HG02840 (cell line): ENCODE measurements at regions not wholly inside any gene's neighbourhood (a gene's known extent, or its start where the extent isn't known, plus 50 kb on each side); places are given as distances from the start of the nearest gene placed in this dataset.
A peak's percentile ranks its signal among the peaks of the same experiment; 100 is the strongest.

Experiments
- ATAC-seq: cut with Tn5 transposase; IDR thresholded peaks from one replicate; pipeline ENCODE4 v1.9.1; 2021; ENCODE audit warnings: mild to moderate bottlenecking, moderate library complexity, moderate number of reproducible peaks; ENCODE audit not compliant: unreplicated experiment, low FRiP score

DNA sequence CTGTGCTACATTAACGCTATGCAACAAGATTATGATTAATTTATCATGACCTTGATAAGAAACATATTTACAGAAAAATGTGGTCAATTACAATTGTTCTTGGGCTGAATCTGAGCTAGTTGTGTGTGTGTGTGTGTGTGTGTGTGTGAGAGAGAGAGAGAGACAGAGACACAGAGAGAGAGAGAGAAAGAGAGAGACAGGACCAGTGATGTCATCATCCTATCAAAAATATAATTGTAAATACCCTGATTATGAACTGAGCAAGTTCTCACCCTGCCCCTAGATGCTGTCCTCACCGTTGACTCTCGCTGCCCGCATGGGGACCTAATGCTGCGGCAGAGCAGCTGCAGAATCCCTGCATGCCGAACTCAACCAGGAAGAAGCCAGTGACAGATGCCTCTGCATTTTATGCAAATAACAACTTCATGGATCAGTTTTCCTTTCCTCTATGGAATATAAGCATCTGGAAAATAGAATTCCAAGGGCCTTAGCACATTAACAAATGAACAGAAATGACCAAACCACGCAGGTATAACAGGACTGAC is 512.5 kb downstream of the PLCL1 start:
- ATAC-seq: no peak

DNA sequence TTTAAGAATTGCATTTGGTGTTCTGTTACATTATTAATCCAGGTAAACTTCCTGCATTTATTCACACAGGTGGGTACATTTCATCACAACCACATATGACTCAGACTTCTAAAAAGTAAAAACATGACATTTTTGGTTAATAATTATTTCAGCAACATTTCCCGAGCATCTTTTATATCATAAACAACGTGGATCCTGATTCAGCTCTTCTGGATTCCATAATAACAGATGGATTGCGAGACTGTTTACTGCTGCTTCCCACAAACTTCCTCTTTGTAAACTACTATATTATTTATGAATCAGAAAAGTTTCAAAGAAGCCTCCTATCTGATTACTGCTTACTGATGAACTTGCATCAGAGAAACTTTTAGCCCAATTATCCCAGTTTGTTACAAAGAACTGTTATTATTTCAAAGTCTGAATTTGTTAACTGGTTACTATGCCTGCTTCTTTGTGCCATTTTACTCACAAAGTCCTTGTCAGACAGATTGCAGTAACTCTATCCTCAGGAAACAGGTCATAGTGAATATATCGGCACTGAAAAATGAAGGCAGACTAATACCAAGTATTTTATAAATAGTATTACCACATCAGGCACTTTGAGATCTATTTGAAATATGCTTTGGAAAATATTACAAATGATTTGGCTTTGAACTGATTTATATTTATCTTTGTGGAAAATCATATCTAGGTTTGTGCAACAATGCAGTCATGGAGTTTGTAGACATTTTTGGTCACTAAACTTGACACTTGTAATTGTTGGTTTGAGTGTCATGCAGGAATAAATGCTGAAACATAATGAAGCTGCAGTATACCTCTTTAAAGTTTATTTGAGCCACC is 511.6 kb downstream of the PLCL1 start:
- no peak for ATAC-seq

DNA sequence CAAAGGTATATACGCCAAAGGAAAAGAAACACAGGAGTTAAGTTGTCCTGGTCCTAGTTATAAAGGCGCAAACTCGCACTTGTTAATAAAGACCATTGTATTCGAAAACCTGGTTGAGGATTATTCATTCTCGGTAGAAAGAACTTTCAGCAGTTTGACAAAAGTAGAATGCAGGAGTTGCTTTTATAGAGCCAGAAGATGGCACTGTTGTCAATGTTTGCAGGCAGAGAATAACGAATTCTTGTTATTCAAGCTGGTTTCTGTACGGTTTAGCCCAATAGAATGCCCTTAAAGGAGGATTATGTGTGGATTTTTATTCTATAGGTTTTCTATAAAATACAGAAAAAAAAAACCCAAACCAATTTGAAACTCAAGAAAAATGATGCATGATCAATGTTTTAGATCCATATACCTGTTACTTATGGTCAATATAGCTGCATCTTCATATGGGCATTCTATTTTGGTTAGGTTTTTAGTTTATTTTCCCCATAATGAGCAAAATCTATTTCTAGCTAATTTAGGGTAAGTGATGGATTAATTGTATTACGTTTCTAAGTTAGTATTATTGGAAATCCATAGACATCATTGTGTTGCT is 510.3 kb downstream of the PLCL1 start:
- no peak for ATAC-seq

DNA sequence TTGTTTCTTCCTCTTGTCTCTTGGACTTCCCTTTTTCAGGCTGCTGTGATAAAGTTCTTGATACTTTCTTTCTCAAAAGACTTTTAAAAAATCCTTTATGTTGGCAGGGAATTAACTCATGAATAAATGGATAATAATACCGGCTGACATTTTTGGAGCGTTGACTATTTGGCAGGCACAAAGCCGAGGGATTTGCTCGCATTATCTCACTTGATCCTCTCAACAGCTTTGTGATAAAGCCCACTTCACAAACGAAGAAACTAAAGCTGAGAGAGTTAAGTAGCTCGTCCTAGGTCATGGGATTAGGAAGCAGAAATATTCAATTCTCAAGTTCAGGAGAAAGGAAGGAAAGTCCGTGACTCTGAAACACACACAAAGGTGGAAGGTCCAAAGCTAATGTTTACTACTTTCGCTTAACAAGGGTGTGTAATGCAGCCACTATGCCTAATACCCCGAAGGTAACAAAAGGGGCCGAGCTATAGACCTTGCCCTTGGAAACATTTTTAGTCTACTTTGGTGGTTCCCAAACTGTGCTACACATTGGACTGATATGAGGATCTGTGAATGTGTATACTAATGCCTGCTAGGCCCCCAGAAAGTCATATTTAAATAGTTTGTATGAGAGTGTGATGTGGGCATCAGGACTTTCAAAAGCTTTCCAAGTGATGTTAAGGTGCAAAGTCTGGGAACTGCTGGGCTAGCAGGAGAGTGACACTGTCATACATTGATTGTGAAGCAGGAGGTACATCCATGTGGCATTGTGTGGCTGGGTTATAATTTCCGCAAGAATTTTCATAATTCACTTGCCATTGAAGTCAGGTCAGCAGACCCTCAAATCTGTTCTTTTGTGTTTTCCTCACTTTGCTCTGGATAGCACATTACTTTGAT is 508.4 kb downstream of the PLCL1 start:
- no peak for ATAC-seq

DNA sequence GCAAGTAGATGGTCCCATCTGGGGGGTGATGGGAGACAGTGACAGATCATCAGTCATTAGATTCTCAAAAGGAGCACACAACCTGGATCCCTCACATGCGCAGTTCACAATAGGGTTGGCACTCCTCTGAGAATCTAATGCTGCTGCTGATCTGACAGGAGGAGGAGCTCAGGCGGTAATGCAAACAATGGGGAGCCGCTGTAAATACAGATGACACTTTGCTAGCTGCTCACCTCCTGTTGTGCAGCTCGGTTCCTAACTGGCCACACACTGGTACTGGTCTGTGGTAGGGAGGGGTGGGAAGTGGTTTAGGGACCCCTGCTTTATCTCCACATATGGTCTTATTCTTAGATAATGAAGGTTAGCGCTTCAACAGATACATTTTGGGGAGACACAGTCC is 506.6 kb downstream of the PLCL1 start:
- no peak for ATAC-seq

DNA sequence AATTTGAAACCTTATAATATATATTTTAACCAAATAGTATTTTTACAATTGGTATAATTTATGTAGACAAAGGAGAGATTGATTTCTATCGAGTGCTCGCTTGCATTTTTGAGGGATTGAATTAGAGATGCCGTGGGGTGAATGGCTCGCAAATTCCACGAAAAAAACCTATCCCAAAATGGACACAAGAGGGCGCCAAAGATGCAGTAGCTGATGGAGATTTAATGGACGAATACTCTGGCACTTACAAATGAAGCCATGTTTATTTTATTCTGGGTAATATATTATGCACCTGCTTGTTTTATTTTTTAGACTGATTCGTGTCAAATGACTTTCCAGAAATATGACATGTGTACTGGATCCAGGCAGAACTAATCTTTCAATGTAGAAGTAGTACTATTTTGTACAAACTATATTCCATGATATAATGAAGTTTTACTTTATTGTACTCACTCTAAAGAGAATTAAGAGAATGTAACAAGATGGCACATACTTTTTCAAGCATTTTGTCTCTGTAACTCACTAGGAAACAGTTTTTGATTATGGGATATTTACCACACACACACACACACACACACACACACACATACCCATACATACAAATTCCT is 505.4 kb downstream of the PLCL1 start:
- ATAC-seq: peak; percentile 67

DNA sequence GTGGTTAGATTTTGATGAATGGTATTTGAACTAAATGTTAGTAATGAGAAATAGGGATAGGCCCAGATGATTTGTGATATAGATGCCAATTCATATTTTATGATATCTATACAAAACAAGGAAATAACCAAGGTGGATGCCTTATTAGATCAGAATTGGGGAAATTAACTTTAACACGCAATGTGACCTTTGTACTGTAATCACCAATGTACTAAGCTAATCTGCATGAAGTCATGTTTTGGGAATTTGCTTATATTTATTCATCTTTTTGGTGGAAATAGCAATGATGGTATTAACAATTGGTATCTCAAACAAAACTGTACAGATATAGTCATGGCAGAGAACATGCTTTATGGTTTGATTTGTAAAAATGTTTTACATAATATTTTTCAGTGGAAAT is 504.7 kb downstream of the PLCL1 start:
- ATAC-seq: no peak

DNA sequence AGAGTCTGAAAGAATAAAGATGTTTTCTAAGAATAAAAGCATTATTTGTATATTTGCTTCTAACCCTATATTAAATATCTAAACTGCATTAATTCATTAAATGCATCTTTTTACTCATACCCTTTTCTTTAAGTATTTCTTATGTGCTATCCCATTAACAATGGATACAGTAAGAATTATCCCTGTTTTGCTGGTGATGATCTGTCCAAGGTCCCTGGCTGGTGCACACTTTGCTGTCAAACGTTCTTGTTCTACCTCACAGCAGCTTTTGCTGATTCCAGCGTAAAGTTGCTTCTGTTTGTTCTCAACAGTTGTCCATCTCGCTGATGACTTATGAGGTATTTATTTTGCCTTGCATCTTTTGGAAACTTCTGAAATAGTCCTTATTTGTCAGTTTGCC is 504.0 kb downstream of the PLCL1 start:
- no peak for ATAC-seq

DNA sequence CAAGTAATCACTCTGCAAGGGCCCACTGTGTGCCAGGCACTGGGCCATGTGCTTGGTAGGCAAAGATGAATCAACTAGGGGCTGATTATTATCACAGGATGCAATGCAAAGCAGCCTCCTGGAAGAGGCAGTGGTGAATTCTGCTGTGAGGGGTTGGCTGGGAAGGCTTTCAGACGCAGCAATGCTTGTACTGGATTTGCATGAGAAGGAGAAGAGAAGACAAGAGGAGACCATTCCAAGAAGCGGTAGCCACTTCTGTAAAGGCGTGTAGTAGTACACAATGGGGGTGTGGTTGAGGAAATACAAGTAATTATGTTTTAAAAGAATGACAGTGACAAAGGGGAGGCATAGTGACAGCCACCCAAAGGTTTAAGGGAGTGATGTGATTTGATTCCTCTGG is 502.7 kb downstream of the PLCL1 start:
- no peak for ATAC-seq

DNA sequence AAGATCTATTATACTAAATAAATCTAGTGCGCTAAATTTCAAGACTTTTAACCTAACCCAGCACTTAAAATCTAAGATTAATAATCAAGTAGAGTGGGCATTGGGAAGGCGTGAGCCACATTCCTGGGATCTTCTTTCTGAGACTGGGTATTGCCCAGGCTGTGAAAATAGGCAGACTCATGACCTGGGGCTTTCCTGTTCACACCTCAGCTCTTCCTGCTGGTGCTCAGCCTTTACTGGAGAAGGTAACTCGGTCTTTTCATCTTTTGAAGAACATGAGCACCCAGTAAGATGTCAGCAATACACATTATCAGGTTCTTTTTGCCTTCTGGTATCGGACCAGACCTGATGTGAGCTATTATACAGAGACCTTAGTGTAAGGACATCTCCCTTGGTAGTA is 500.5 kb downstream of the PLCL1 start:
- no peak for ATAC-seq

DNA sequence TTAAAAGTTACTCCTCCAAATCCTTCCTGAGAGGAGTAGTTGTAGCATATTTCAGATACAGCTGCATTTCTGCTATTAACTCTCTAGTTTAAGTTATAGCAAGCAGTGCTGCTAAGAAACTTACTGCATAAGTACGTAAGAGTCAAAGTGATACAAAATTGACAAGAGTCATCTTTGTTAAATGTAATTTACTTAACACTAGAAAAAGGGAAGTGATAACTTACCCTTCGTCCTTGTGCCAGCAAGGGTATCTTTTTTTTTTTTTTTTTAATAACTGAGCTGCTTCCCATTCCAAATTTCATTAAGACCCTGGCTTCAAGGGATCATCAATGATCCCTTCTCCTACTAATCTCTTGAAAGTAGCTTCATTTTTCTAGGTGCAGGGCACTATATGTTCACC is 493.0 kb downstream of the PLCL1 start:
- no peak for ATAC-seq

DNA sequence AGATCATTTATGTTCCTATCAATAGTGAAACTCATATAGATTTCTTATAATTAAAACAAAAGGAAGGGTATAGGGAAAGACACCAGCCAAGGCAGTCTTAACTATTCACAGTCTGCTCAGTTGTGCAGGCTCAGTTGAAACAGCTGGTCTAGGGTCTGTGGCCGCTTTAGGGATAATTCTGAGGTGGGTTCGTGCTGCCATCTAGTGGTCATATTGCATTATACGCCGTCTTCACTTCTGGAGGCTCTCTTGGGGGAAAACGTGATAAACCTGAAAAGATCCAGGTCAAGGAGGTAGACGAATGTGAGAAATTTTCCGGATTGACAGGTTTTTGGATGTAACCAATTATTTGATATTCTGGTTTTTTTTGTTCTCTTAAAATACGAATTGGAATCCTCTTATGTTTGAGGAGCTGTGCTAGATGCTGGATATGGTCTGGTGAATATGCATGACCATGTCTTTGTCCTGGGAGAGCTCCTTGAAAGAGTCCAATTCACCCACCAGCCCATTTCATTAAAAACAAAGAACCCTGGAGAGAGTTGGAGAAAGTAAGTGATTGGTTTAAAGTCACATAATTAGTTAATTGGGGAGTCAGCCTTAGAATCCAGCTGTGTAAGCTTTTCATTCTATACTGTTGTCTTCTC is 492.4 kb downstream of the PLCL1 start:
- ATAC-seq: peak; percentile 79

DNA sequence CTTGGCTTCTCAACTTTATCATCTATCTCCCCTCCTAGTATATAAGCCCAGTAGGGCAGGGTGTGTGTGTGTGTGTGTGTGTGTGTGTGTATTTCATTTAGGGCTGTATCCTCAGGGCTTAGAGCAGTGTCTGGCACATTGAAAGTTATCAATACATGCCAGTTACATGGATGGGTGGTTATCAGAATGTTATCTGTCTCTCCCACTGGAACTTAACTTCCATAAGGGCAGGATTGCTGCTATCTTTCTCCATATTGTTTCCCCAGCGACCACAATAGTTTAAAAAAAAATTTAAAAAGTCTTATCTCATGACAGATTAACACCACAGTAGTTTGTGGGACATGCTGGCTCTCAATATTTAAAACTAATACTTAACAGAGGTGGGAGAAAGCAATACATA is 488.9 kb downstream of the PLCL1 start:
- ATAC-seq: no peak

DNA sequence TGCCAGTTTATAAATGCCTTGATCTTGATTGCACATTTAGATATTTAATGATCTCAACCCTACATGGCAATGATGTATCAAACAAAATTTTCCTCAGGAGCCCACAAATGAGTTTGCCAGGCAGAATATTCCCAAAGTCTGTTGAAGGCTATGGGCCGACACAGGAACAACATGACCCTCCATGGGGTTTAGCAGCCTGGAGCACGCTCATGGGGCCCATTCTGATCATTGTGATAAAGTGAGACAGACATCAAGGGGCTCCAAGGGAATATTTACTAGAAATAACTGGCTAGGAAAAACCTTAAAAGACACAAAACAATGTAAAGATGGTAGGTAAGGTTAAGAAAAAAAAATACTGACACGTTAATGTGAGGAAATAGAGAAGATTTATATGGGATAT is 485.4 kb downstream of the PLCL1 start:
- ATAC-seq: no peak

DNA sequence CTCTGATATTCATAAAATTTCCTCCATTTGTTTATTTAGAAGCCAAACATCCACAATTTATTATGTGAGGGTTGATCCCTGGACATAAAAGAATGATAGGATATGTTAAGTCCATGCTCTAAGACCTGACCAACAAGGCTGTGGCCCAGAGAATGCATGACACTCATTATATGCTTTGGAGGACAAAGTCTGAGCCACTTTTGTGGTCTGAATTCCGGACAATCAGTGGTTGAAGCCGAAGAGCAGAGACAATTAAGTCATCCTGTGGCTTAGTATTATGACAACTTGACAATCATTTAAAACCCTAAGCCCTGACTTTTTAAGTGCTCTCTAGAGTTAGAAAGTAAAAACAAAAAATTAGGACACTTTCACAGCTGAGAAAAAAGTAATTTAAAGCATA is 483.3 kb downstream of the PLCL1 start:
- no peak for ATAC-seq

DNA sequence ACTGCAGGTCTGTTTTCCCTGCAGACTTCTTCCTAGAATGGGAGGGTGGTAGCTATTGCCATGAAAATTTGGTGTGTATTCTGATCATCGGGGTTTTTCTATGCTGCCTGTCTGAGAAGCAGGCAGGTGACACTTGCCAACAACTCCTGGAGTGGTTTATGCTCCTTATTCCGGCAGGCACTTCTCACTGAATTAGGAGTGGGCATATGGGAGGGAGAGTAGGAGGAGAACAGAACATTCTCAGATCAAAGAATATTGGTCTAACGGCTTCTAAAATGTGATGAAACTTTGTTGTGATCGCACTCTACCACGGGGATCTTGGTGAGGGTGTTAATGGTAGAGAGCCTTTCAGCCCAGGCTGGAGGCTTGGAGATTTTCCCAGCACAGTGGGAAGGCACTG is 480.8 kb downstream of the PLCL1 start:
- no peak for ATAC-seq

DNA sequence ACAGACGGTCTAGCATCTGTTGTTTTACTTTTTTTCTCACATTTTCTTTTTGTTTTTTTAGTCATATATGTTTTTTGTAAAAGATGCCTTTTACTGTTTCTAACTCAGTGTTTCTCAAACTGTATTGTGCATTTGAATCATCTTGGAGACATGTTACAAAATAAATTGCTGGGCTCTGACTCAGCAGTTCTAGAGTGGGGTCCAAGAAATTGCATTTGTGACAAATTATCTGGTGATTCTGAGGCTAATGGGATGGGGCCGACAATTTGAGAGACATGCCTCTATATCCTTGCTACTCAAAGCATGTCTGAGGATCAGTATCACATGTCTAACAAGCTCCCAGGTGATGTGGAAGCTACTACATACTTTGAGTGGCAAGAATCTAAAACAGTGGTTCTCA is 478.8 kb downstream of the PLCL1 start:
- no peak for ATAC-seq

DNA sequence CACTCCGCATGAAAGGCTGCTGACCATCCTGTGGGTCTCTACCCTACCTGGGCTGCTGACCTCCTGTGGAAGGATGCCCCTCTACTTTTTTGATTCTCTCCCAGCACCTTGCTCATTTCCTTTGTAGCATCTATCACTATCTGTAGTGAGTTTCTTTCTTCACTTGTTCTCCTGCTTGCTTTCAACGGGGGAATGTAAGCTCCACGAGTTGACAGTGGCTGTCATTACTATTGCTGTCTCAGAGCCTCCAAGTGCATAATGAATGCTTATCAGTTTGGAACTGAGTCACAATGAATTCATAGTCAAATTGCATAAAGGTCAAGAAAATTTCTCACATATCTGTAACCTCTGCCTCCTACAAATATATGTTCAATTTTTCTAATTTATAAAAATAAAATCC is 477.7 kb downstream of the PLCL1 start:
- ATAC-seq: no peak

DNA sequence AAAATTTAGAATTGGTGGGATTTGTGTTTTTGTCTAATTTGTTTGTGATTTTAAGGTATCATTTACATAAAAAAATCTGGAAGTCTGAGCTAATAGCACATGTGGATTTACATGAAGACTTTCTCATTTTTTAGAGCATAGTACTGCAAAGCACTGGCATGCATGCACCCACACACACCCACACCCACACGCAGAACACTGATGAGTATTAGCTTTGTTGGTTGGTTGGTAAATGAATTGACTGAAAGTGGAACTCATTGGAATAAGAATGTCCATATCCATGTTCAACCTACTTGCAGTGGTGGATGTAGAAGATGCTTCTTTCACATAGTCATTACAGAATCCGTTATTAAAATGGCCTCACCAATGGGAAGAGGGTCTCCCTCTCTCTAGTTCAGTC is 475.8 kb downstream of the PLCL1 start:
- ATAC-seq: no peak

DNA sequence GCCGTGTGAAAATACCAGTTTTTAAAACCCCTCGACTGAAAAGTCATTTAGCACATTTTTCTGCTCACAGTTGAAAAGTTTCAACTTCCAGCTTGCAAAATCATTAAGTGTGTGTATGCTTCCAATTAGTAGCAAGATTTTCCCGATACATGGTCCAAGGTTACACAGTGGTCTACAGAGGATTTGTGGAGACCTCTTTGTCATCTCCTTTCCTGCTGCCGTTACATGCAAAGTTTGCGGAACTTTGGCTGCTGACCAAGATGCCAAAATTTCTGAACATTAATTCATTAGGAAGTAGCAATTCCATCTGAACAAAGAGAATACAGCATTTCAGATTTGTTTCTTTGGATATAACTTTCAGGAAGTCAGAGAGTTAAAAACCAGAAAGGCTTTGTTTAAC is 474.6 kb downstream of the PLCL1 start:
- ATAC-seq: no peak
